ENCODE measurements at regions not wholly inside any gene's neighbourhood (a gene's known extent, or its start where the extent isn't known, plus 50 kb on each side); places are given as distances from the start of the nearest gene placed in this dataset.
A peak's percentile ranks its signal among the peaks of the same experiment; 100 is the strongest.

GRCh38 chr7:25752967-25753791 lies 398.8 kb upstream of the NFE2L3 start:
- peak overlapping the region; percentile 36 to 58 for H3K27ac ChIP-seq (ENCODE audit: low read depth in 2 of 2, low read length in 1 of 2)
- WGBS, 2 donors = 73 to 79% methylated on average over 16 of the region's 16 CpGs
- peaks cover 0 to 4% of the 10 kb centered on the region in 2 donors for H3K4me1 ChIP-seq (ENCODE audit: control insufficient read depth in 2 of 2, insufficient read depth in 2 of 2, low read length in 1 of 2)
- no peaks in the 10 kb centered on the region for H3K9me3 ChIP-seq (ENCODE audit: control insufficient read depth in 2 of 2, insufficient read depth in 1 of 2, low read depth in 1 of 2, low read length in 1 of 2)
- no peaks in the 10 kb centered on the region for H3K36me3 ChIP-seq (ENCODE audit: control insufficient read depth in 2 of 2, insufficient read depth in 2 of 2, low read length in 1 of 2)
- H3K27me3 ChIP-seq (ENCODE audit: control insufficient read depth in 1 of 2, insufficient read depth in 2 of 2, low read length in 2 of 2) = no peaks in the 10 kb centered on the region
- no peak overlapping the region for H3K4me3 ChIP-seq (ENCODE audit: low read depth in 1 of 2, low read length in 2 of 2)

GRCh38 chr7:25753837-25754236 lies 398.2 kb upstream of the NFE2L3 start:
- Histone ChIP-seq H3K4me1 (ENCODE audit: control insufficient read depth in 2 of 2, insufficient read depth in 2 of 2, low read length in 1 of 2) (peaks cover 0 to 4% of the 10 kb centered on the region in 2 donors), H3K27ac (ENCODE audit: low read depth in 2 of 2, low read length in 1 of 2) (peak overlapping the region; percentile 36 to 58), H3K9me3 (ENCODE audit: control insufficient read depth in 2 of 2, insufficient read depth in 1 of 2, low read depth in 1 of 2, low read length in 1 of 2) (no peaks in the 10 kb centered on the region), H3K27me3 (ENCODE audit: control insufficient read depth in 1 of 2, insufficient read depth in 2 of 2, low read length in 2 of 2) (no peaks in the 10 kb centered on the region), H3K36me3 (ENCODE audit: control insufficient read depth in 2 of 2, insufficient read depth in 2 of 2, low read length in 1 of 2) (no peaks in the 10 kb centered on the region), H3K4me3 (ENCODE audit: low read depth in 1 of 2, low read length in 2 of 2) (no peak overlapping the region)
- WGBS, 2 donors = 85 to 88% methylated on average over 10 of the region's 10 CpGs

GRCh38 chr7:25754333-25754732 lies 397.7 kb upstream of the NFE2L3 start:
- Histone ChIP-seq H3K36me3 (ENCODE audit: control insufficient read depth in 2 of 2, insufficient read depth in 2 of 2, low read length in 1 of 2) (no peaks in the 10 kb centered on the region), H3K27ac (ENCODE audit: low read depth in 2 of 2, low read length in 1 of 2) (peak overlapping the region; percentile 36 to 58), H3K27me3 (ENCODE audit: control insufficient read depth in 1 of 2, insufficient read depth in 2 of 2, low read length in 2 of 2) (no peaks in the 10 kb centered on the region), H3K4me1 (ENCODE audit: control insufficient read depth in 2 of 2, insufficient read depth in 2 of 2, low read length in 1 of 2) (peaks cover 0 to 4% of the 10 kb centered on the region in 2 donors), H3K4me3 (ENCODE audit: low read depth in 1 of 2, low read length in 2 of 2) (no peak overlapping the region), H3K9me3 (ENCODE audit: control insufficient read depth in 2 of 2, insufficient read depth in 1 of 2, low read depth in 1 of 2, low read length in 1 of 2) (no peaks in the 10 kb centered on the region)
- 52 to 55% methylated on average over 7 of the region's 7 CpGs for WGBS, 2 donors

- no peaks in the 10 kb centered on the region for H3K36me3 ChIP-seq (ENCODE audit: control insufficient read depth in 2 of 2, insufficient read depth in 2 of 2, low read length in 1 of 2)
- H3K27me3 ChIP-seq (ENCODE audit: control insufficient read depth in 1 of 2, insufficient read depth in 2 of 2, low read length in 2 of 2) = no peaks in the 10 kb centered on the region
- peaks cover 0 to 4% of the 10 kb centered on the region in 2 donors for H3K4me1 ChIP-seq (ENCODE audit: control insufficient read depth in 2 of 2, insufficient read depth in 2 of 2, low read length in 1 of 2)
- H3K4me3 ChIP-seq (ENCODE audit: low read depth in 1 of 2, low read length in 2 of 2) = no peak overlapping the region
- 52 to 78% methylated on average over 1 of the region's 1 CpG for WGBS, 2 donors
- H3K27ac ChIP-seq (ENCODE audit: low read depth in 2 of 2, low read length in 1 of 2) = no peak overlapping the region
- no peaks in the 10 kb centered on the region for H3K9me3 ChIP-seq (ENCODE audit: control insufficient read depth in 2 of 2, insufficient read depth in 1 of 2, low read depth in 1 of 2, low read length in 1 of 2)
Observed at GRCh38 chr7:25754751-25755150, 397.2 kb upstream of the NFE2L3 start.

GRCh38 chr7:25756601-25757000 lies 395.4 kb upstream of the NFE2L3 start:
- no peaks in the 10 kb centered on the region for H3K9me3 ChIP-seq (ENCODE audit: control insufficient read depth in 2 of 2, insufficient read depth in 1 of 2, low read depth in 1 of 2, low read length in 1 of 2)
- peaks cover 0 to 4% of the 10 kb centered on the region in 2 donors for H3K4me1 ChIP-seq (ENCODE audit: control insufficient read depth in 2 of 2, insufficient read depth in 2 of 2, low read length in 1 of 2)
- no peaks in the 10 kb centered on the region for H3K36me3 ChIP-seq (ENCODE audit: control insufficient read depth in 2 of 2, insufficient read depth in 2 of 2, low read length in 1 of 2)
- H3K27me3 ChIP-seq (ENCODE audit: control insufficient read depth in 1 of 2, insufficient read depth in 2 of 2, low read length in 2 of 2) = no peaks in the 10 kb centered on the region
- H3K27ac ChIP-seq (ENCODE audit: low read depth in 2 of 2, low read length in 1 of 2) = no peak overlapping the region
- no peak overlapping the region for H3K4me3 ChIP-seq (ENCODE audit: low read depth in 1 of 2, low read length in 2 of 2)

GRCh38 chr7:25758559-25758958 lies 393.4 kb upstream of the NFE2L3 start:
- no peak overlapping the region for H3K4me3 ChIP-seq (ENCODE audit: low read depth in 1 of 2, low read length in 2 of 2)
- no peaks in the 10 kb centered on the region for H3K9me3 ChIP-seq (ENCODE audit: control insufficient read depth in 2 of 2, insufficient read depth in 1 of 2, low read depth in 1 of 2, low read length in 1 of 2)
- 53 to 65% methylated on average over 4 of the region's 4 CpGs for WGBS, 2 donors
- H3K27me3 ChIP-seq (ENCODE audit: control insufficient read depth in 1 of 2, insufficient read depth in 2 of 2, low read length in 2 of 2) = no peaks in the 10 kb centered on the region
- H3K4me1 ChIP-seq (ENCODE audit: control insufficient read depth in 2 of 2, insufficient read depth in 2 of 2, low read length in 1 of 2) = no peaks in the 10 kb centered on the region
- H3K27ac ChIP-seq (ENCODE audit: low read depth in 2 of 2, low read length in 1 of 2) = no peak overlapping the region
- H3K36me3 ChIP-seq (ENCODE audit: control insufficient read depth in 2 of 2, insufficient read depth in 2 of 2, low read length in 1 of 2) = no peaks in the 10 kb centered on the region

GRCh38 chr7:25759286-25759685 lies 392.7 kb upstream of the NFE2L3 start:
- no peak overlapping the region for H3K27ac ChIP-seq (ENCODE audit: low read depth in 2 of 2, low read length in 1 of 2)
- H3K4me3 ChIP-seq (ENCODE audit: low read depth in 1 of 2, low read length in 2 of 2) = no peak overlapping the region
- H3K9me3 ChIP-seq (ENCODE audit: control insufficient read depth in 2 of 2, insufficient read depth in 1 of 2, low read depth in 1 of 2, low read length in 1 of 2) = no peaks in the 10 kb centered on the region
- H3K36me3 ChIP-seq (ENCODE audit: control insufficient read depth in 2 of 2, insufficient read depth in 2 of 2, low read length in 1 of 2) = no peaks in the 10 kb centered on the region
- H3K4me1 ChIP-seq (ENCODE audit: control insufficient read depth in 2 of 2, insufficient read depth in 2 of 2, low read length in 1 of 2) = no peaks in the 10 kb centered on the region
- H3K27me3 ChIP-seq (ENCODE audit: control insufficient read depth in 1 of 2, insufficient read depth in 2 of 2, low read length in 2 of 2) = no peaks in the 10 kb centered on the region

- Histone ChIP-seq H3K4me3 (ENCODE audit: low read depth in 1 of 2, low read length in 2 of 2) (no peak overlapping the region), H3K4me1 (ENCODE audit: control insufficient read depth in 2 of 2, insufficient read depth in 2 of 2, low read length in 1 of 2) (no peaks in the 10 kb centered on the region), H3K27ac (ENCODE audit: low read depth in 2 of 2, low read length in 1 of 2) (no peak overlapping the region), H3K27me3 (ENCODE audit: control insufficient read depth in 1 of 2, insufficient read depth in 2 of 2, low read length in 2 of 2) (no peaks in the 10 kb centered on the region), H3K36me3 (ENCODE audit: control insufficient read depth in 2 of 2, insufficient read depth in 2 of 2, low read length in 1 of 2) (no peaks in the 10 kb centered on the region), H3K9me3 (ENCODE audit: control insufficient read depth in 2 of 2, insufficient read depth in 1 of 2, low read depth in 1 of 2, low read length in 1 of 2) (no peaks in the 10 kb centered on the region)
- 86 to 94% methylated on average over 3 of the region's 3 CpGs for WGBS, 2 donors
Observed at GRCh38 chr7:25759748-25760147, 392.2 kb upstream of the NFE2L3 start.

- H3K4me3 ChIP-seq (ENCODE audit: low read depth in 1 of 2, low read length in 2 of 2) = no peak overlapping the region
- H3K27me3 ChIP-seq (ENCODE audit: control insufficient read depth in 1 of 2, insufficient read depth in 2 of 2, low read length in 2 of 2) = no peaks in the 10 kb centered on the region
- H3K4me1 ChIP-seq (ENCODE audit: control insufficient read depth in 2 of 2, insufficient read depth in 2 of 2, low read length in 1 of 2) = no peaks in the 10 kb centered on the region
- WGBS, 2 donors = 82 to 90% methylated on average over 12 of the region's 12 CpGs
- H3K36me3 ChIP-seq (ENCODE audit: control insufficient read depth in 2 of 2, insufficient read depth in 2 of 2, low read length in 1 of 2) = no peaks in the 10 kb centered on the region
- H3K9me3 ChIP-seq (ENCODE audit: control insufficient read depth in 2 of 2, insufficient read depth in 1 of 2, low read depth in 1 of 2, low read length in 1 of 2) = no peaks in the 10 kb centered on the region
- no peak overlapping the region for H3K27ac ChIP-seq (ENCODE audit: low read depth in 2 of 2, low read length in 1 of 2)
Observed at GRCh38 chr7:25762511-25763462, 389.2 kb upstream of the NFE2L3 start.

All from esophagus (tissue), 2 donors.